ENCODE measurements at regions not wholly inside any gene's neighbourhood (a gene's known extent, or its start where the extent isn't known, plus 50 kb on each side); places are given as distances from the start of the nearest gene placed in this dataset.
"Not testable (repeated sequence)": the region's sequence is repeated elsewhere in the genome, so short reads cannot be mapped to it uniquely, and the experiment has no call there.

- no peak for TF ChIP-seq CTCF (IDR thresholded peaks at IDR 0.05; ENCODE audit: partially characterized antibody, unreplicated experiment)
- Mint-ChIP-seq H3K27me3 (ENCODE audit: unreplicated experiment) (no peaks in the 10 kb centered on the region), H3K36me3 (ENCODE audit: unreplicated experiment) (no peaks in the 10 kb centered on the region), H3K9me3 (ENCODE audit: unreplicated experiment) (no peaks in the 10 kb centered on the region), H3K4me1 (ENCODE audit: low read depth, unreplicated experiment) (no peaks in the 10 kb centered on the region), H3K27ac (ENCODE audit: unreplicated experiment) (no peak overlapping the region), H3K4me3 (ENCODE audit: unreplicated experiment) (no peak overlapping the region)
- no peak for DNase-seq
Measured at GRCh38 chrX:53883196-53883595, 161.1 kb downstream of the PHF8 start.

- H3K36me3 Mint-ChIP-seq (ENCODE audit: unreplicated experiment) = no peaks in the 10 kb centered on the region
- no peaks in the 10 kb centered on the region for H3K27me3 Mint-ChIP-seq (ENCODE audit: unreplicated experiment)
- no peak for TF ChIP-seq CTCF (IDR thresholded peaks at IDR 0.05; ENCODE audit: partially characterized antibody, unreplicated experiment)
- no peak overlapping the region for H3K4me3 Mint-ChIP-seq (ENCODE audit: unreplicated experiment)
- no peaks in the 10 kb centered on the region for H3K4me1 Mint-ChIP-seq (ENCODE audit: low read depth, unreplicated experiment)
- no peak overlapping the region for H3K27ac Mint-ChIP-seq (ENCODE audit: unreplicated experiment)
- no peaks in the 10 kb centered on the region for H3K9me3 Mint-ChIP-seq (ENCODE audit: unreplicated experiment)
- no peak for DNase-seq
Measured at GRCh38 chrX:53882331-53882730, 161.9 kb downstream of the PHF8 start.

GRCh38 chrX:53880786-53881185 is 163.5 kb downstream of the PHF8 start:
- H3K36me3 Mint-ChIP-seq (ENCODE audit: unreplicated experiment); H3K27ac Mint-ChIP-seq (ENCODE audit: unreplicated experiment); H3K4me3 Mint-ChIP-seq (ENCODE audit: unreplicated experiment); H3K9me3 Mint-ChIP-seq (ENCODE audit: unreplicated experiment); H3K27me3 Mint-ChIP-seq (ENCODE audit: unreplicated experiment); DNase-seq; H3K4me1 Mint-ChIP-seq (ENCODE audit: low read depth, unreplicated experiment): not testable (repeated sequence)

- no peak for TF ChIP-seq CTCF (IDR thresholded peaks at IDR 0.05; ENCODE audit: partially characterized antibody, unreplicated experiment)
- Mint-ChIP-seq H3K4me3 (ENCODE audit: unreplicated experiment) (no peak overlapping the region), H3K4me1 (ENCODE audit: low read depth, unreplicated experiment) (no peaks in the 10 kb centered on the region), H3K27me3 (ENCODE audit: unreplicated experiment) (no peaks in the 10 kb centered on the region), H3K27ac (ENCODE audit: unreplicated experiment) (no peak overlapping the region), H3K9me3 (ENCODE audit: unreplicated experiment) (peaks cover 2% of the 10 kb centered on the region), H3K36me3 (ENCODE audit: unreplicated experiment) (no peaks in the 10 kb centered on the region)
- no peak for DNase-seq
Measured at GRCh38 chrX:53859890-53860289, 173.4 kb upstream of the HUWE1 start.

GRCh38 chrX:53831662-53832635 is 145.4 kb upstream of the HUWE1 start:
- H3K36me3 Mint-ChIP-seq (ENCODE audit: unreplicated experiment) = no peaks in the 10 kb centered on the region
- H3K27ac Mint-ChIP-seq (ENCODE audit: unreplicated experiment) = no peak overlapping the region
- no peak overlapping the region for H3K4me3 Mint-ChIP-seq (ENCODE audit: unreplicated experiment)
- peak; percentile 18 for TF ChIP-seq CTCF (IDR thresholded peaks at IDR 0.05; ENCODE audit: partially characterized antibody, unreplicated experiment)
- DNase-seq = peak; percentile 19
- H3K9me3 Mint-ChIP-seq (ENCODE audit: unreplicated experiment) = no peaks in the 10 kb centered on the region
- H3K27me3 Mint-ChIP-seq (ENCODE audit: unreplicated experiment) = no peaks in the 10 kb centered on the region
- no peaks in the 10 kb centered on the region for H3K4me1 Mint-ChIP-seq (ENCODE audit: low read depth, unreplicated experiment)
